HG03159 (cell line): ENCODE measurements at regions not wholly inside any gene's neighbourhood (a gene's known extent, or its start where the extent isn't known, plus 50 kb on each side); places are given as distances from the start of the nearest gene placed in this dataset.

Experiments used
- ATAC-seq: cut with Tn5 transposase; IDR thresholded peaks from one replicate; pipeline ENCODE4 v1.9.1; 2021; ENCODE audit warnings: mild to moderate bottlenecking, moderate library complexity; ENCODE audit not compliant: unreplicated experiment

GRCh38 chr3:190722181-190722905, 140.2 kb downstream of the GMNC start:
- no peak for ATAC-seq

DNA sequence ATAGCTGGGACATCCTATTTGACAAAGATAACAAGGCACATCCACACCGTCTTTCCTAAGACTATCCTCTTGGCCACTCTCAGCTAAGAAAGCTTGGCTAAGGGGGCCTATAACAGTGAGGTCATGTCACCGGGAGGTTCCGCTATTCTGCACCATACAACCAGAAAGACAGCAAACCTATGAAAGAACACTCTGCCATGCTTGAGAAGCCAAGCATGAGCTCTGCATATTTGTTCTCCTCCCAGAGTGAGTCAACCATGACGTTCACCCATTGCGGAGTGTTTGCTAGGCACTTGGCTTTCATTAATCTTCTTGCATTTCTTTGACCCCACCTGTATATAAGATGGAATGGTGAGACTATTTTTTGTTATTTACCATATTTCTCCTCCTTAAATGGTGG, 141.2 kb downstream of the GMNC start:
- ATAC-seq = peak; percentile 93

GRCh38 chr3:190718671-190719070, 143.8 kb downstream of the GMNC start:
- no peak for ATAC-seq

DNA sequence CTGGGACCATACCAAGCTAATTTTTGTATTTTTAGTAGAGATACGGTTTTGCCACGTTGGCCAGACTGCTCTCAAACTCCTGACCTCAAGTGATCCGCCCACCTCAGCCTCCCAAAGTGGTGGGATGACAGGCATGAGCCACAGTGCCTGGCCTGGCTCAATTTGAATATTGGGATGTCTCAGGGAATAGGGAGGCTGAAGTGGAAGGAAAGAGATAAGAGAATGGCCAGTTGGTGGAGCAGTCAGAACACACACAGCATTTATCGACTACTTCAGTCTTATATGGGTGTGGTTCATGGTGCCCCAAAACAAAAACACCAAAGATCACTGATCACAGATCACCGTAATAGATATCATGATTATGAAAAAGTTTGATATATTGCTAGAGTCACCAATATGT, 144.4 kb downstream of the GMNC start:
- no peak for ATAC-seq

DNA sequence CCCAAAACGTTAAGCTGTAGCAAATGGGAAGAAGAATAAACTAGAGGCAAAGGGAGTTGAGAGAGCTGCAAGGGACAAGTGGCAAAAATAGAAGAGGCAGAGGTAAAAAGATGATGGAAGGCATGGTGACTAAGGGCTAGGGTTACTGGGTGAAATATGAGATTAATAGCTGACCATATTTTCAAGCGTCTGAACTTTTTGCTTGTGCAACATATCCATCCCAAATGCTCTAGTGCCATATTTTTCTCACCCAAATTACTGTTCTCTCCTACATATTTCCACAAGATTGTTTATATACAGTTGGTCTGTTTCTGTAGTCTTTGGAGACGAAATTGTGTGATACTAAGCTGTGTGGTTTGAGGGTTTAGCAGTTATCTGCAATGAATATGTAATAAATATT, 145.5 kb downstream of the GMNC start:
- no peak for ATAC-seq

- ATAC-seq = no peak
These were observed 146.3 kb downstream of the GMNC start for GRCh38 chr3:190716211-190716610.

DNA sequence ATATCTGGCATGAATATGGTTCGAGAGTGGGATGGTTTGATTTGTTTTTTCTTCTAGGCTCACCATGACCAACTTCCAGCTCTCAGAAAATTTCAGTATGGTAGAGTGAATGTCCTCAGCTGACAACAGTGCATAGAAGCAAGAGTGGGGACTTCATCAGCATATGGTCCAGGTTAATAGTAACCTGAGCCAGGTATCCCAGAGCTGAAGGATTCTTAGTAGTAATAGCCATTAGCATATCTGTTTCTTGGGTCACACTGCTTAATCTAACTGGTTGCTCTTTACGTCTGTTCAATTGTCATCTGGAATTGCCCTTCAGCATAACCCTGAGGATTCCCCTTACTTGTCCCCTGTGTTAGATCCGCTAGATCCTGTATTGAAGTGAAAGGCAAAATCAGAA, 151.8 kb downstream of the GMNC start:
- ATAC-seq = no peak

- no peak for ATAC-seq
These were observed 153.1 kb downstream of the GMNC start for GRCh38 chr3:190709351-190709773.
